ENCODE measurements at regions not wholly inside any gene's neighbourhood (a gene's known extent, or its start where the extent isn't known, plus 50 kb on each side); places are given as distances from the start of the nearest gene placed in this dataset.

DNA sequence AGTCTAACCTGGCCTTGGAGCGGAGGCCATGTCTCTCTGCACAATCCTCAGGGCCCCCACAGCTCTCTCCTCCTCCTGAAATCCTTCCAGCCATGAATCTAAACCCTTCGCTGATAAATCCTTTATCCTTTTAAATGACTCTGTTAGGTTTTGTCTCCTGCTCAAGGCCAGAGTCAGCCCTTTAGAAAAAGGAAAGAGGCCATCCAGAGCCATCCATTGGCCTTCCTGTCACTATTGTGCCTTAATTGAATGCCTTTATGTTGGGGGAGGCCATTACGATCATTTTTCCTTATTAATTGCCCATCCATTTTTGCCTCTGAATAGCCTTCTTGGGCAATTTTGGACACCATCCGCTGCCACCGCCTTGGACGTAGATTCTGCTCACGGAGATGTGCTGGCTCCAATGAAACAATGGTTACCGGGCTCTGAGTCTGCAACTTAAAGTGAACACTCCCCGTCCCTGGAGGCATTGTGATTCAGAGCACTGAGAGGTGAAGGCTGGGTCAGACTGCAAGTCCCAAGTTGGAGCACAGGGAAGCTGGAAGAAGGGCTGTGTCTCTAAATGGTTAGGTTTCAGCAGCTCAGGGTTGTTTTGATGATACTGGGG lies 213.0 kb upstream of the E2F8 start:
- Histone ChIP-seq H3K4me2 (ENCODE audit: low read length) (no peak overlapping the region), H3K27me3 (ENCODE audit: insufficient read depth, low read depth, low read length) (no peaks in the 10 kb centered on the region), H3K9me3 (ENCODE audit: low read length) (no peaks in the 10 kb centered on the region), H3K36me3 (ENCODE audit: insufficient read depth, low read length) (no peaks in the 10 kb centered on the region), H3K27ac (ENCODE audit: low read length) (no peak overlapping the region), H3K4me3 (ENCODE audit: low read length) (no peak overlapping the region), H4K20me1 (ENCODE audit: insufficient read depth) (no peaks in the 10 kb centered on the region), H3K79me2 (replicated peaks; ENCODE audit: insufficient read depth, low read length) (no peaks in the 10 kb centered on the region), H2AFZ (ENCODE audit: low read depth, low read length) (no peak overlapping the region), H3K9me2 (ENCODE audit: insufficient read depth, low read length) (no peaks in the 10 kb centered on the region), H3K9ac (ENCODE audit: low read length) (no peak overlapping the region), H3F3A (ENCODE audit: insufficient read depth, low read length, poor library complexity, severe bottlenecking) (no peaks in the 10 kb centered on the region)
- no peak for TF ChIP-seq EP300 (conservative IDR thresholded peaks at IDR 0.05; ENCODE audit: poor library complexity, severe bottlenecking)
- TF ChIP-seq REST (IDR thresholded peaks at IDR 0.05; ENCODE audit: borderline replicate concordance): no peak
- TF ChIP-seq EZH2 (IDR thresholded peaks at IDR 0.05; ENCODE audit: borderline replicate concordance, insufficient read depth, low read length, poor library complexity, severe bottlenecking): no peak
- TF ChIP-seq TAF1 (IDR thresholded peaks at IDR 0.05; ENCODE audit: low read depth): no peak
- TF ChIP-seq CTCF (IDR thresholded peaks at IDR 0.05; ENCODE audit: poor library complexity, severe bottlenecking): no peak
- TF ChIP-seq SMC3 (conservative IDR thresholded peaks at IDR 0.05; ENCODE audit: poor library complexity): no peak
- no peak for TF ChIP-seq MXI1 (conservative IDR thresholded peaks at IDR 0.05; ENCODE audit: poor library complexity, severe bottlenecking)
- no peak for TF ChIP-seq RAD21 (conservative IDR thresholded peaks at IDR 0.05)
- TF ChIP-seq POLR2AphosphoS5 (IDR thresholded peaks at IDR 0.05): no peak

DNA sequence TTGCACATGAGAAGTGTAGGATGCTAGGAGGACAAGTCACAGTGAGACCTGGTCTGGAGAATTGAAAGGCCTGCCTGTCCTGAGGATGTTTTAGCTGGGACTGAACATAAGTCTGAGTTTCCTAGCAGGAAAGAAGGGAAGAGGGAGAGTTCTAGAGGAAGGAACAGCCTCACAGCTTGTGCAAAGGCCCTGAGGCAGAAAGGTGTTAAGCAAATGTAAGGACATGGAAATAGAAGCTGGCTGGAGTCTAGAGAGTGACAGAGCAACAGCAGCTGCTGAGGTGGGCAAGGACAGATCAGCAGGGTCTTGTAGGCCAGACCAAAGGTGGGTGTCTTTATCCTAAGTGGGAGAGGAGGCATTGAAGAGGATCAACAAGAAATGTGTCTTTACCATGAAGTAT lies 210.9 kb upstream of the E2F8 start:
- no peaks in the 10 kb centered on the region for H3F3A ChIP-seq (ENCODE audit: insufficient read depth, low read length, poor library complexity, severe bottlenecking)
- no peaks in the 10 kb centered on the region for H3K9me2 ChIP-seq (ENCODE audit: insufficient read depth, low read length)
- no peaks in the 10 kb centered on the region for H4K20me1 ChIP-seq (ENCODE audit: insufficient read depth)
- no peaks in the 10 kb centered on the region for H3K9me3 ChIP-seq (ENCODE audit: low read length)
- H2AFZ ChIP-seq (ENCODE audit: low read depth, low read length): no peak overlapping the region
- no peaks in the 10 kb centered on the region for H3K36me3 ChIP-seq (ENCODE audit: insufficient read depth, low read length)
- H3K79me2 ChIP-seq (replicated peaks; ENCODE audit: insufficient read depth, low read length): no peaks in the 10 kb centered on the region
- no peak overlapping the region for H3K9ac ChIP-seq (ENCODE audit: low read length)
- TF ChIP-seq MXI1 (conservative IDR thresholded peaks at IDR 0.05; ENCODE audit: poor library complexity, severe bottlenecking): no peak
- TF ChIP-seq EZH2 (IDR thresholded peaks at IDR 0.05; ENCODE audit: borderline replicate concordance, insufficient read depth, low read length, poor library complexity, severe bottlenecking): no peak
- TF ChIP-seq POLR2AphosphoS5 (IDR thresholded peaks at IDR 0.05): no peak
- no peak for TF ChIP-seq EP300 (conservative IDR thresholded peaks at IDR 0.05; ENCODE audit: poor library complexity, severe bottlenecking)
- no peak for TF ChIP-seq SMC3 (conservative IDR thresholded peaks at IDR 0.05; ENCODE audit: poor library complexity)
- no peak for TF ChIP-seq TAF1 (IDR thresholded peaks at IDR 0.05; ENCODE audit: low read depth)
- TF ChIP-seq CTCF (IDR thresholded peaks at IDR 0.05; ENCODE audit: poor library complexity, severe bottlenecking): no peak
- no peak for TF ChIP-seq RAD21 (conservative IDR thresholded peaks at IDR 0.05)
- no peak for TF ChIP-seq REST (IDR thresholded peaks at IDR 0.05; ENCODE audit: borderline replicate concordance)
- H3K4me3 ChIP-seq (ENCODE audit: low read length): no peak overlapping the region
- H3K27ac ChIP-seq (ENCODE audit: low read length): no peak overlapping the region
- H3K4me2 ChIP-seq (ENCODE audit: low read length): no peak overlapping the region
- H3K27me3 ChIP-seq (ENCODE audit: insufficient read depth, low read depth, low read length): no peaks in the 10 kb centered on the region

Data from neural cell (in vitro differentiated cells).